H9 (cell line): ENCODE measurements at regions not wholly inside any gene's neighbourhood (a gene's known extent, or its start where the extent isn't known, plus 50 kb on each side); places are given as distances from the start of the nearest gene placed in this dataset.

ENCODE experiments used
- DNase-seq: peaks from one replicate; pipeline ENCODE4 v3.0.0-alpha.2; 2017
- H2AFZ ChIP-seq: one replicate; pipeline ENCODE4 v1.6.1; 2013; ENCODE audit warnings: mild to moderate bottlenecking, low read length, control low read depth, moderate library complexity
- H2AK5ac ChIP-seq: 2 replicates; pipeline ENCODE4 v1.6.1; 2013; ENCODE audit warnings: low read length, control low read depth, mixed read lengths; ENCODE audit not compliant: insufficient read length
- H2BK120ac ChIP-seq: one replicate; pipeline ENCODE4 v1.6.1; 2013; ENCODE audit warnings: low read depth, mild to moderate bottlenecking, low read length, control low read depth, inconsistent platforms; ENCODE audit not compliant: poor library complexity, severe bottlenecking
- H2BK12ac ChIP-seq: 2 replicates; pipeline ENCODE4 v1.6.1; 2013; ENCODE audit warnings: low read length, control low read depth, mixed read lengths, low read depth; ENCODE audit not compliant: insufficient read length
- H2BK15ac ChIP-seq: 2 replicates; pipeline ENCODE4 v1.6.1; 2013; ENCODE audit warnings: low read depth, low read length, control low read depth
- H2BK20ac ChIP-seq: one replicate; pipeline ENCODE4 v1.6.1; 2013; ENCODE audit warnings: low read depth, mild to moderate bottlenecking, low read length, control low read depth, inconsistent platforms; ENCODE audit not compliant: poor library complexity, severe bottlenecking
- H2BK5ac ChIP-seq: 2 replicates; pipeline ENCODE4 v1.6.1; 2013; ENCODE audit warnings: low read length, control low read depth, mixed read lengths; ENCODE audit not compliant: insufficient read length
- H3K14ac ChIP-seq: 2 replicates; pipeline ENCODE4 v1.6.1; 2013; ENCODE audit warnings: low read length, control low read depth; ENCODE audit not compliant: insufficient read depth
- H3K18ac ChIP-seq: 2 replicates; pipeline ENCODE4 v1.6.1; 2013; ENCODE audit warnings: low read depth, mild to moderate bottlenecking, mixed read lengths, low read length, control low read depth; ENCODE audit not compliant: insufficient read length
- H3K23ac ChIP-seq: 2 replicates; pipeline ENCODE4 v1.6.1; 2013; ENCODE audit warnings: low read length, control low read depth, mixed read lengths, low read depth; ENCODE audit not compliant: insufficient read length
- H3K23me2 ChIP-seq: 2 replicates; pipeline ENCODE4 v1.6.1; 2013; ENCODE audit warnings: low read depth, mild to moderate bottlenecking, mixed read lengths, low read length, control low read depth; ENCODE audit not compliant: insufficient read length, poor library complexity, severe bottlenecking
- H3K27ac ChIP-seq: 2 replicates; pipeline ENCODE4 v1.5.1; 2013; ENCODE audit warnings: low read length, control low read depth, mixed read lengths, low read depth; ENCODE audit not compliant: insufficient read length
- H3K27me3 ChIP-seq: 2 replicates; pipeline ENCODE4 v1.6.1; 2013; ENCODE audit warnings: low read length, control low read depth, inconsistent platforms; ENCODE audit not compliant: insufficient read depth
- H3K4ac ChIP-seq: 2 replicates; pipeline ENCODE4 v1.6.1; 2013; ENCODE audit warnings: low read depth, mild to moderate bottlenecking, control low read depth, inconsistent platforms, low read length, moderate library complexity
- H3K4me1 ChIP-seq: 2 replicates; pipeline ENCODE4 v1.6.1; 2013; ENCODE audit warnings: low read length, control low read depth, inconsistent platforms; ENCODE audit not compliant: insufficient read depth
- H3K4me2 ChIP-seq: 2 replicates; pipeline ENCODE4 v1.6.1; 2013; ENCODE audit warnings: low read length, control low read depth, mixed read lengths; ENCODE audit not compliant: insufficient read length, insufficient read depth
- H3K56ac ChIP-seq: 2 replicates; pipeline ENCODE4 v1.6.1; 2013; ENCODE audit warnings: low read depth, mild to moderate bottlenecking, mixed read lengths, low read length, control low read depth; ENCODE audit not compliant: insufficient read length
- H3K79me1 ChIP-seq: 2 replicates; pipeline ENCODE4 v1.6.1; 2013; ENCODE audit warnings: low read depth, mild to moderate bottlenecking, moderate library complexity, low read length, control low read depth, inconsistent platforms; ENCODE audit not compliant: insufficient read depth, poor library complexity, severe bottlenecking
- H3K79me2 ChIP-seq: 2 replicates; pipeline ENCODE4 v1.6.1; 2013; ENCODE audit warnings: low read length, control low read depth, inconsistent platforms; ENCODE audit not compliant: insufficient read depth
- H3K9ac ChIP-seq: 2 replicates; pipeline ENCODE4 v1.6.1; 2013; ENCODE audit warnings: low read length, control low read depth, mixed read lengths; ENCODE audit not compliant: insufficient read length; ENCODE audit errors: extremely low read depth
- H3K9me3 ChIP-seq: one replicate; pipeline ENCODE4 v1.6.1; 2013; ENCODE audit warnings: low read depth, low read length, inconsistent platforms; ENCODE audit not compliant: control insufficient read depth
- H3T11ph ChIP-seq: one replicate; pipeline ENCODE4 v1.6.1; 2013; ENCODE audit warnings: mild to moderate bottlenecking, low read length, control low read depth, inconsistent platforms
- H4K20me1 ChIP-seq: one replicate; pipeline ENCODE4 v1.6.1; 2013; ENCODE audit not compliant: control insufficient read depth, insufficient read length, insufficient read depth
- H4K5ac ChIP-seq: 2 replicates; pipeline ENCODE4 v1.6.1; 2013; ENCODE audit warnings: low read depth, mild to moderate bottlenecking, mixed read lengths, low read length, control low read depth; ENCODE audit not compliant: insufficient read length
- H4K8ac ChIP-seq: replicated peaks from 2 replicates; pipeline ENCODE4 v1.6.1; 2013; ENCODE audit warnings: low read length, control low read depth, mixed read lengths, low read depth; ENCODE audit not compliant: insufficient read length
- H4K91ac ChIP-seq: 2 replicates; pipeline ENCODE4 v1.6.1; 2013; ENCODE audit warnings: low read depth, mild to moderate bottlenecking, moderate library complexity, mixed read lengths, low read length, control low read depth; ENCODE audit not compliant: insufficient read length
- H3K27ac Mint-ChIP-seq, 3 experiments: 2 replicates in 2 of 3; 3 replicates in 1 of 3; pipeline ENCODE4 v1.8.0; 2020 to 2021; ENCODE audit warnings: mixed read lengths in 3 of 3, mild to moderate bottlenecking in 1 of 3, moderate library complexity in 1 of 3
- H3K27me3 Mint-ChIP-seq: 2 replicates; pipeline ENCODE4 v1.8.0; 2021; ENCODE audit warnings: low read depth, mild to moderate bottlenecking, moderate library complexity, mixed read lengths
- H3K36me3 Mint-ChIP-seq, 3 experiments: 2 replicates in 2 of 3; 3 replicates in 1 of 3; pipeline ENCODE4 v1.8.0; 2020 to 2021; ENCODE audit warnings: low read depth in 3 of 3, mixed read lengths in 3 of 3; ENCODE audit not compliant: insufficient read depth in 1 of 3
- H3K4me1 Mint-ChIP-seq, 2 experiments: 2 replicates each; pipeline ENCODE4 v1.8.0; 2020; ENCODE audit warnings: mixed read lengths in 2 of 2
- H3K4me3 Mint-ChIP-seq, 2 experiments: 2 replicates in 1 of 2; 3 replicates in 1 of 2; pipeline ENCODE4 v1.8.0; 2020 to 2021; ENCODE audit warnings: mild to moderate bottlenecking in 2 of 2, mixed read lengths in 2 of 2, moderate library complexity in 1 of 2
- H3K9me3 Mint-ChIP-seq, 2 experiments: 2 replicates in 1 of 2; 3 replicates in 1 of 2; pipeline ENCODE4 v1.8.0; 2020; ENCODE audit warnings: mild to moderate bottlenecking in 2 of 2, mixed read lengths in 2 of 2, moderate library complexity in 1 of 2
- CTCF ChIP-seq: fragments of 200-600 bp; sonication (generic); conservative IDR thresholded peaks from 3 replicates; pipeline ENCODE4 v1.8.0; 2021; ENCODE audit warnings: antibody characterized with exemption, mild to moderate bottlenecking
- WGBS: extraction: QIAGEN DNeasy Blood & Tissue Kit; methylation state at CpG from one replicate; pipeline ENCODE4 v1.1.7; 2013; ENCODE audit warnings: missing lambda C conversion rate, low lambda C conversion rate, mixed read lengths; ENCODE audit not compliant: insufficient read length; ENCODE audit errors: extremely low coverage; 5-methylcytosine and 5-hydroxymethylcytosine counted together

GRCh38 chr4:136000246-136000645 lies 1532.0 kb downstream of the PCDH18 start:
- Histone ChIP-seq H3K4me2 (no peak overlapping the region), H3K27ac (no peak overlapping the region), H2BK12ac (no peak overlapping the region), H3K9ac (no peak overlapping the region), H3K79me2 (no peaks in the 10 kb centered on the region), H3K79me1 (no peaks in the 10 kb centered on the region), H3K9me3 (no peaks in the 10 kb centered on the region), H2BK5ac (no peak overlapping the region), H2BK20ac (no peak overlapping the region), H4K5ac (no peak overlapping the region), H3T11ph (no peak overlapping the region), H4K91ac (no peak overlapping the region), H3K23me2 (no peaks in the 10 kb centered on the region), H3K14ac (no peak overlapping the region), H3K4me1 (no peaks in the 10 kb centered on the region), H3K56ac (no peak overlapping the region), H3K27me3 (no peaks in the 10 kb centered on the region), H2BK120ac (no peak overlapping the region), H2BK15ac (no peak overlapping the region), H2AK5ac (no peak overlapping the region), H3K18ac (no peak overlapping the region), H4K8ac (no peak overlapping the region), H3K4ac (no peak overlapping the region), H2AFZ (no peak overlapping the region), H4K20me1 (no peaks in the 10 kb centered on the region), H3K23ac (no peak overlapping the region)
- Mint-ChIP-seq H3K36me3 (peaks cover 0 to 3% (median 0%) of the 10 kb centered on the region in 3 experiments; a peak in 1 of 7 replicates), H3K4me3 (no peak overlapping the region), H3K27me3 (no peaks in the 10 kb centered on the region), H3K4me1 (no peaks in the 10 kb centered on the region; a peak in 1 of 4 replicates), H3K9me3 (peaks cover 1 to 2% of the 10 kb centered on the region in 2 experiments; a peak in 2 of 5 replicates), H3K27ac (no peak overlapping the region)
- no peak for DNase-seq
- no peak for TF ChIP-seq CTCF
- WGBS, result no CpG with 5 or more reads among the region's 1 CpG
